Transverse colon (tissue), 4 donors: ENCODE measurements at regions not wholly inside any gene's neighbourhood (a gene's known extent, or its start where the extent isn't known, plus 50 kb on each side); places are given as distances from the start of the nearest gene placed in this dataset.

Experiments
- DNase-seq: peaks from one replicate; pipeline ENCODE4 v3.0.0-alpha.2; 2019
- H3K27ac ChIP-seq, 4 donors: fragments of 200-600 bp; sonication (generic); 2 replicates each; pipeline ENCODE4 v1.5.1; 2016 to 2018; ENCODE audit warnings: inconsistent platforms in 4 of 4
- H3K27me3 ChIP-seq: fragments of 200-600 bp; sonication (generic); 2 replicates; pipeline ENCODE4 v1.5.1; 2017; ENCODE audit warnings: inconsistent platforms
- H3K36me3 ChIP-seq, 4 donors: fragments of 200-600 bp; sonication (generic); 2 replicates each; pipeline ENCODE4 v1.5.1; 2017 to 2019; ENCODE audit warnings: inconsistent platforms in 4 of 4
- H3K4me1 ChIP-seq, 4 donors: fragments of 200-600 bp; sonication (generic); 2 replicates each; pipeline ENCODE4 v1.5.1; 2017 to 2020; ENCODE audit warnings: inconsistent platforms in 4 of 4
- H3K4me3 ChIP-seq, 4 donors: fragments of 200-600 bp; sonication (generic); 1 replicate in 1 of 4; 2 replicates in 3 of 4; pipeline versions ENCODE4 v1.5.1 to v1.6.1; 2017 to 2019; ENCODE audit warnings: inconsistent platforms in 4 of 4
- H3K9me3 ChIP-seq, 2 donors: fragments of 200-600 bp; sonication (generic); 2 replicates each; pipeline ENCODE4 v1.5.1; 2017 to 2019; ENCODE audit warnings: inconsistent platforms in 2 of 2
- CTCF ChIP-seq, 5 experiments: fragments of 200-600 bp in 3 of 5; fragments of 450-650 bp in 2 of 5; sonication (generic) in 3 of 5; IDR thresholded peaks; 1 replicate in 2 of 5; 2 replicates in 3 of 5; pipeline ENCODE4 v1.5.1; 2016 to 2017; ENCODE audit warnings: antibody characterized with exemption in 5 of 5, inconsistent platforms in 3 of 5, mild to moderate bottlenecking in 2 of 5, moderate library complexity in 1 of 5
- EP300 ChIP-seq: sonication (generic); formaldehyde crosslinking; IDR thresholded peaks from one replicate; pipeline ENCODE4 v1.6.1; 2017; ENCODE audit warnings: antibody characterized with exemption, low read depth
- POLR2A ChIP-seq: fragments of 450-650 bp; IDR thresholded peaks from one replicate; pipeline ENCODE4 v1.6.1; 2016; ENCODE audit warnings: antibody characterized with exemption, mild to moderate bottlenecking, moderate library complexity
- POLR2AphosphoS5 ChIP-seq, 3 donors: sonication (generic); formaldehyde crosslinking; IDR thresholded peaks; one replicate each; pipeline ENCODE4 v1.6.1; 2016; ENCODE audit warnings: antibody characterized with exemption in 3 of 3
- WGBS, 2 donors: methylation state at CpG; one replicate each; pipeline ENCODE4 v1.1.5; 2018; ENCODE audit warnings: low coverage in 1 of 2; 5-methylcytosine and 5-hydroxymethylcytosine counted together
- in situ Hi-C, 4 donors: fragments of 200-750 bp; cut with MboI; loops; one replicate each; pipeline versions ENCODE4 v1.15.0 to v1.15.1; 2017; ENCODE audit warnings: low sequenced_read_pairs in 3 of 4, low pct_ligation_motif_present in 1 of 4, low pct_unique_long_range_greater_than_20kb in 1 of 4
- intact Hi-C: fragments of 100-400 bp; cut with DNase I; formaldehyde crosslinking; loops from one replicate; pipeline ENCODE4 v1.15.1; 2023; ENCODE audit warnings: low total_unique reads
- small RNA-seq, 4 donors: library from RNA; depleted of rRNA; stranded (forward); fragments of <200 nt; gene quantifications; one replicate each; pipeline ENCODE3, GENCODE V24; 2016

DNA sequence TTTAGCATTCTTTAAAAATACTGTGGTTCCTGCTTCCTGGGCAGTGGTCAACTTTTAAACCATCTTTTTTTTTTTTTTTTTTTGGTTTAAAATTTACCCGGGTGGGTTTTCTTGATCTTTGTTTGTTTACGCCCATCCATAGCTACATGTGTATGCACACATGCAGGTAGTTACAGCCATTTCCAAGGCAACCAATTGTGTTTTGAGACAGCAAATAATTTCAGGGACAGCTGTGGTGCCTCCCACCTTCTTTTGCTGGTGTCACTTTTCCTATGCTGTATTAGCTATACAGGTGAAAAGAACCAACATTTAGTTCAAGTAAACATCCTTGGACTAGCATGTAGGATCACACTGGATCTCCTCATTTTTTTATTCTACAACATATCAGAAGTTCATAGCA is 52.0 kb upstream of the PSMA6 start:
- in situ Hi-C loops (loop anchor here in 1 of 4 donors (25.0 kb wide), 1 partner anchor 172 kb away; the partner anchor contains the start of gene NFKBIA), intact Hi-C loops (no loop called here)
- Histone ChIP-seq H3K27ac (no peak overlapping the region), H3K36me3 (no peaks in the 10 kb centered on the region), H3K27me3 (no peaks in the 10 kb centered on the region), H3K4me1 (no peaks in the 10 kb centered on the region), H3K9me3 (no peaks in the 10 kb centered on the region), H3K4me3 (no peak overlapping the region)
- no peak for DNase-seq
- TF ChIP-seq CTCF (IDR thresholded peaks at IDR 0.05) = no peak
- TF ChIP-seq POLR2A = no peak
- no peak for TF ChIP-seq POLR2AphosphoS5 (IDR thresholded peaks at IDR 0.05)
- no peak for TF ChIP-seq EP300
- WGBS, 2 donors = 71 to 83% methylated on average over 2 of the region's 2 CpGs

Small RNAs in the stretch of these regions (small RNA-seq; reads per million reads assigned to genes)
- gene MRPL57P8 = 0 reads per million in 4 donors
